ENCODE measurements at regions not wholly inside any gene's neighbourhood (a gene's known extent, or its start where the extent isn't known, plus 50 kb on each side); places are given as distances from the start of the nearest gene placed in this dataset.

DNA sequence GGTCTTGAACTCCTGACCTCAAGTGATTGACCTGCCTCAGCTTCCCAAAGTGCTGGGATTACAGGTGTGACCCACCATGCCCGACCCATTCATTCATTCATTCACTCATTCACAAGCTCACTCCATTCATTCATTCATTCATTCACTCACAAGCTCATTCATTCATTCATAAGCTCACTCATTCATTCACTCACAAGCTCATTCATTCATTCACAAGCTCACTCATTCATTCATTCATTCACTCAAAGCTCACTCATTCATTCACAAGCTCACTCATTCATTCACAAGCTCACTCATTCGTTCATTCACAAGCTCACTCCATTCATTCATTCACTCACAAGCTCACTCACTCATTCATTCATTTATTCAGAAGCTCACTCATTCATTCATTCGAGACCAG is 198.6 kb downstream of the SHOX start:
- TF ChIP-seq, protein P1, sequence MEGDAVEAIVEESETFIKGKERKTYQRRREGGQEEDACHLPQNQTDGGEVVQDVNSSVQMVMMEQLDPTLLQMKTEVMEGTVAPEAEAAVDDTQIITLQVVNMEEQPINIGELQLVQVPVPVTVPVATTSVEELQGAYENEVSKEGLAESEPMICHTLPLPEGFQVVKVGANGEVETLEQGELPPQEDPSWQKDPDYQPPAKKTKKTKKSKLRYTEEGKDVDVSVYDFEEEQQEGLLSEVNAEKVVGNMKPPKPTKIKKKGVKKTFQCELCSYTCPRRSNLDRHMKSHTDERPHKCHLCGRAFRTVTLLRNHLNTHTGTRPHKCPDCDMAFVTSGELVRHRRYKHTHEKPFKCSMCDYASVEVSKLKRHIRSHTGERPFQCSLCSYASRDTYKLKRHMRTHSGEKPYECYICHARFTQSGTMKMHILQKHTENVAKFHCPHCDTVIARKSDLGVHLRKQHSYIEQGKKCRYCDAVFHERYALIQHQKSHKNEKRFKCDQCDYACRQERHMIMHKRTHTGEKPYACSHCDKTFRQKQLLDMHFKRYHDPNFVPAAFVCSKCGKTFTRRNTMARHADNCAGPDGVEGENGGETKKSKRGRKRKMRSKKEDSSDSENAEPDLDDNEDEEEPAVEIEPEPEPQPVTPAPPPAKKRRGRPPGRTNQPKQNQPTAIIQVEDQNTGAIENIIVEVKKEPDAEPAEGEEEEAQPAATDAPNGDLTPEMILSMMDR (IDR thresholded peaks at IDR 0.05 in 8 of 11, conservative IDR thresholded peaks at IDR 0.05 in 3 of 11): no peak
- TF ChIP-seq POLR2AphosphoS5 (IDR thresholded peaks at IDR 0.05): no peak
